NCI-H2227 (cell line): ENCODE measurements at regions not wholly inside any gene's neighbourhood (a gene's known extent, or its start where the extent isn't known, plus 50 kb on each side); places are given as distances from the start of the nearest gene placed in this dataset.

Experiments used
- DNase-seq: peaks from one replicate; lab custom pipeline; 2025; ENCODE audit not compliant: unreplicated experiment; lab: John Stamatoyannopoulos, UW

- DNase-seq = no peak
Observed at GRCh38 chr5:164909673-164910072, 1404.3 kb downstream of the MAT2B start.

GRCh38 chr5:164921722-164922121 lies 1416.3 kb downstream of the MAT2B start:
- DNase-seq = no peak

- DNase-seq = no peak
Observed at GRCh38 chr5:164934039-164934438, 1428.6 kb downstream of the MAT2B start.

- no peak for DNase-seq
Observed at GRCh38 chr5:164934561-164934960, 1429.1 kb downstream of the MAT2B start.

- DNase-seq = no peak
Observed at GRCh38 chr5:164941132-164941531, 1435.7 kb downstream of the MAT2B start.

- DNase-seq = no peak
Observed at GRCh38 chr5:164950927-164951326, 1445.5 kb downstream of the MAT2B start.

GRCh38 chr5:164951570-164951969 lies 1446.2 kb downstream of the MAT2B start:
- DNase-seq = no peak

GRCh38 chr5:164958688-164959087 lies 1453.3 kb downstream of the MAT2B start:
- DNase-seq = no peak

GRCh38 chr5:164959761-164960160 lies 1454.3 kb downstream of the MAT2B start:
- no peak for DNase-seq

GRCh38 chr5:164962329-164962961 lies 1457.0 kb downstream of the MAT2B start:
- DNase-seq = no peak

GRCh38 chr5:164966611-164967010 lies 1461.2 kb downstream of the MAT2B start:
- no peak for DNase-seq

DNA sequence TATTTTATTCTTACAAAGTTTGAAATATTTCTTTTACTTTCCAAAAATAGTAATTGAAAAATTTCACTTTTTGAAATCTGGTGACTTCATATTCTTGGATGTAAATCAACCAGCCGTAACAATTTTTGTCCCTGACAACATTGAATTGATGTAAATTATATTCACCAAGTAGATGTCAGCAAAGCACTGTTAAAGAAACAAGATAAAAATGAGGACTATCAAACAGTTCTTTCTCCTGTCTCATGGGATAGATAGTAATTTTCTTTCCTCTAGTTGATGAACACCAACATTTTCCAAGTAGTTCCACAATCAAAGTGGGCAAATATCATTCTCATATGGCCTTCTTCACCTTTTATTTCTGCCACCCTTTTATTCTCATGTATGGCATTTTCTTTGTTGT lies 1461.9 kb downstream of the MAT2B start:
- DNase-seq = no peak

DNA sequence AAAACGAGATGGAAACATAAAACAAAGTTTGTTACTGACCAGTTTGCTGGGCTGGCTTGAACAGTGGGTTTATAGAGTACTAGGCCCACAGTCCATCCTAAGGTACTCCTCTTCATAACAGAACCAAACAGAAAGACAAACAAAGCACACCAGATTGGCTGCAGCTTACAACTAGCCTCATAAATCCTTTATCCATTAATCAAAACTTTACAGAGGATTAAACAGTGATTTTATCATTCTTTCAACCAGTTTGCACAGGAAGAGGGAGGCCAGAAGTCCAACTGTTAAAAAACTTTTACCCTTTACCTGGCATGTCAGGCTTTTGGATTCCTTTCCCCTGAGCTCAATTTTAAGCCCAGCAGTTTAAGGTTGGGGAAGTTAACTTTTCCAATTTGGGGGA lies 1467.6 kb downstream of the MAT2B start:
- DNase-seq = no peak

DNA sequence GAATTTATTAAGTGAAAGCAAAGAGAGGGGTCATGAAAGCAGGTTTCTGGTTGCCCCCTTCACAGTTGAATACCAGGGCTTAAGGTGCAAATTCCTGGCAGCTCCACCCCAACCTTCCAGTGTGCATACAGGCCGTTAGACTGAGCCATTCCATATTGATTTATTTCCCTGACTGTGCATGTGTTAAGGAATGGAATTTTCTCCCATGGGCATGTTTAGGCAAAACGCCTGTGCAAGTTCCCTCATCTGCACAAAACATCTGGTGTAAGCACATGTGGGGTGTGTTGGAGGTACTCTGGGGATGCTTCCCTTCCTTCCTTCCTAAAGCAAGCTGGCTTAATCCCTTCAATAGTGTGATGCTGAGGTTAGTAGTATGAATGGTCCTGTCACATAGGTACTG lies 1470.6 kb downstream of the MAT2B start:
- no peak for DNase-seq

DNA sequence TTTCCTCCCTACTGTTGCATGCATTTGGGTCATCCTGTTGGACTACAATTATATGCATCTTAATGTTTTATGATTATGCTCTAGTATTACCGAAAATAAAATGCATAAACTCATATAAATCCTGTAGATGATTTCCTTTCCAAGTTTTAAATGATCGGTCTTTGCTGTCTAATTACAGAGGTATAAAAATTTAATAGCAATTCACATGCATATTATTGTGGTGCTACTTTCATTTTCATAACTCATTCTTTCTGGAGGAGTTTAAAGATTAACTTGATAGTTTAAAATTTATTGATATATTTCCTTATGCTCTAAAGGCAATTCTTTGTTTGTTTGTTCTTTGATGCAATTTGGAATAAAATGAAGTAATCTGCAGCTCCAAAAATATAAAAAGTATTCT lies 1475.1 kb downstream of the MAT2B start:
- DNase-seq = no peak

DNA sequence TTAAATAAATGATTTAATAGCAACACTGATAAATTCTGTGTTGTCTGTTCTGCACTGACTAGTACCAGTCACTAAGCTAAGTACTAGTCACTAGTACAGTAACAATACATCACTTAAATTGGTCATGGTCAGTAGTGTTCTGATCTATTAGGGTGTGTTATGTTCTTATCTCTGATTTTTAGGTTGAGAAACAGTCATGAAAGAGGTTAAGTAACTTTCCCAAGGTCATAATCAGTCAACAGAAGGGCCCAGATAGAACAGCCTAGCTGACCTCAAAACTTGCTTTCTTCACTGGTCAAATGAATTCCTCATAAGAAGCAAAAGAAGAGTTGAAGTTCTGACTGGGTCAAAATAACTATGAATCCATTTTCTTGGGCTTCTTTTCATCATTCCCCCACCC lies 1492.7 kb downstream of the MAT2B start:
- DNase-seq = no peak

DNA sequence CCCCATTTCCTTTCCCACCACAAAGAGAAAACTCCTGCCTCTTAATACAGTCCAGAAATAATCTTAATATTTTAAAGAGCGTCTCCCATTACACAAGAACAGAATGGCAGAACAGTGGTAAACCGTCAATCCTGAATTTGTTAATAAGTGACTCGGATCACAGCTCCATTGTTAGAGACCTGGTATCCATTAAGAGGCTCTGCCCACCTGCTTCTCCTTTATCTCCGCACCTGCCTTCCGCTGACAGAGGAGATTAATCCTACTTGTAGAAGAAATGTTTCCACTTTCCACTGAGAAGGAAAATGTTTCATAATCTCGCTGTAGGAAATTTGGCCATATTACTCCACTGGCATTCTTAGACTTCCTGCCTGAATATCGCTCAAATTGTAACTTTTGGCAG lies 1493.2 kb downstream of the MAT2B start:
- DNase-seq = no peak

DNA sequence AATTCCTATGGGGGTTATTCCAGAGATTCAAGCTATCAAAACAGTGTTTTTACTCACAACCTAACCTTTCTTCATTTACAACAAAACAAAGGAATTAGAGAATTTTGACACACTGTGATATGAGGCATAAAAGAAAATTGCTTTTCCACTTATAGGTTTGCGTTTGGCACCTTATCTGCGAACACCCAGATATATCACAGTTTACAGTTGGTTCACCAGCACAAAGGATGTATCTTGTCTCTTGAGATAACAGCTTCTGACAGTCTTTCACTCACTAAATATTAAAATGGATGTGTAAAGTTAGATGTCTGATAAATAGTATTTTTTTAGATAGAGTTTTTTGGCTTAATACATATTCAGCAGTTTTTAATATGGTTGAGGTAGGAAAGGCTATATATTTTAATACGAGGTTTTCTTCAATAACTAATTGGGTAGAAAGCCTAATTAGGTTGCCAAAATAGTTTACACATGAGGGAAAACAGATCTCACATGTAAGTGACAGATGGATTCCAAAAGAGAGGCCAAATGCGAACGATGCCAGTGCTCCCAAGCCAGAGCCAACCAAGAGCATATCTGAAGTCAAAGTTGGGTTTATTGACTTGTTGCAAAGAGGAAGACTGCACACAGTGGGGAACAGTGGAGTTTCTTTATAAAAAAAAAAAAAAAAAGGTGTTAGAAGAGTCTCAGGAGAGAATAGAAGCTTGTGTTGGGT lies 1495.2 kb downstream of the MAT2B start:
- DNase-seq = no peak

- DNase-seq = no peak
Observed at GRCh38 chr5:165003283-165003682, 1497.9 kb downstream of the MAT2B start.

- no peak for DNase-seq
Observed at GRCh38 chr5:165004175-165004574, 1498.8 kb downstream of the MAT2B start.

DNA sequence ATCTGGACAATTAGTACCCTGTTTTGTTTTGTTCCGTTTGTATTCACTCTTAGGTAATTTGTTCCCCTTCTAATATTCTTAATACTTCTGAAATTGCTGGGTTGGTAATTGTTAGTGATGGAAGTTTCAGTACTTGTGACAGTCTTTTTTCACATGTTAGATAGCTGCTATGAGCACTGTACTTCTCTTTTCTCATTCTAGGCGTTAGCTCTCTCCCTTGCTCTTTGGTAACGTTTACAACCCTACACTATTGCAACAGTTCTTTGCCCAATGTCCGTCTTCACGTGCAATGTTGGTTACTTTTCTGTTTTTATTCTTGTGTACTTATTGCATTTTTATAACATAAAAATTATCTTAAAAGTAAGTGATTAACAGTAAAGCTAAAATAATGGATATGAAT lies 1509.0 kb downstream of the MAT2B start:
- DNase-seq = no peak

DNA sequence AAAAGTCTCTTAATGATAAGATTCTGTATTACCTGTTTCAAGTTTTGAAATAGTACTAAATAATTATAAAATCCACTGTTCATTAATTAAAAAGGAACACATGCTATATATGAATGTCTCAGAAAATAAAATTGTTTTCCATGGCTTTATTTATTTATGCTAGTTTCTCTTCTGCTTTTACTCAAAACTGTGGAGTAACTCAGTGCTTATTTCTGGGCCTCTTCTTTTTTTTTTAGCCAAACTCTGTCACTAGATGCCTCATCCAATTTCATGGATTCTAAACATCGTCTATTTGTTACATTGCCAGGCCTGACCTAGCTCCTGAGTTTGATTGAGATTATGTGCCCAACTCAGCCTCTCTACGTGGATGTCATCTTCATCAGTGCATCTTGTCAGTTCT lies 1509.7 kb downstream of the MAT2B start:
- no peak for DNase-seq

- DNase-seq = no peak
Observed at GRCh38 chr5:165015547-165015946, 1510.1 kb downstream of the MAT2B start.
